Stomach (tissue), 8 donors: ENCODE measurements at regions not wholly inside any gene's neighbourhood (a gene's known extent, or its start where the extent isn't known, plus 50 kb on each side); places are given as distances from the start of the nearest gene placed in this dataset.

Experiments
- DNase-seq, 2 donors: peaks; one replicate each; pipeline versions ENCODE4 v3.0.0 to v3.0.0-alpha.2; 2013 to 2019
- H3K27ac ChIP-seq, 5 donors: fragments of 200-600 bp in 4 of 5; sonication (generic) in 4 of 5; one replicate each; pipeline ENCODE4 v1.5.1; 2013 to 2019; ENCODE audit warnings: mild to moderate bottlenecking in 1 of 5, moderate library complexity in 1 of 5
- H3K27me3 ChIP-seq, 3 donors: fragments of 200-600 bp; sonication (generic); one replicate each; pipeline ENCODE4 v1.5.1; 2017 to 2019; ENCODE audit warnings: mixed run types in 1 of 3
- H3K36me3 ChIP-seq, 4 donors: fragments of 200-600 bp; sonication (generic); 1 replicate in 3 of 4; 2 replicates in 1 of 4; pipeline ENCODE4 v1.5.1; 2016 to 2019
- H3K4me1 ChIP-seq, 4 donors: fragments of 200-600 bp; sonication (generic); one replicate each; pipeline ENCODE4 v1.5.1; 2016 to 2019
- H3K4me3 ChIP-seq, 4 donors: fragments of 200-600 bp; sonication (generic) in 3 of 4; one replicate each; pipeline ENCODE4 v1.5.1; 2016 to 2019; ENCODE audit warnings: mild to moderate bottlenecking in 1 of 4
- H3K9me3 ChIP-seq, 4 donors: fragments of 200-600 bp; sonication (generic); one replicate each; pipeline ENCODE4 v1.5.1; 2016 to 2019
- CTCF ChIP-seq, 7 experiments: fragments of 450-650 bp in 4 of 7; fragments of 200-600 bp in 3 of 7; sonication (generic) in 3 of 7; IDR thresholded peaks; one replicate each; pipeline ENCODE4 v1.5.1; 2016 to 2019; ENCODE audit warnings: antibody characterized with exemption in 7 of 7, control low read depth in 2 of 7, mild to moderate bottlenecking in 1 of 7
- EP300 ChIP-seq: sonication (generic); formaldehyde crosslinking; IDR thresholded peaks from one replicate; pipeline ENCODE4 v1.6.1; 2017; ENCODE audit warnings: antibody characterized with exemption
- POLR2A ChIP-seq, 4 donors: fragments of 450-650 bp; IDR thresholded peaks; one replicate each; pipeline ENCODE4 v1.6.1; 2016; ENCODE audit warnings: antibody characterized with exemption in 4 of 4, control low read depth in 2 of 4, mild to moderate bottlenecking in 1 of 4, moderate library complexity in 1 of 4
- POLR2AphosphoS5 ChIP-seq, 3 donors: sonication (generic); formaldehyde crosslinking; IDR thresholded peaks; one replicate each; pipeline ENCODE4 v1.6.1; 2016; ENCODE audit warnings: antibody characterized with exemption in 3 of 3
- WGBS, 5 donors: extraction: QIAGEN DNeasy Blood & Tissue Kit in 3 of 5; methylation state at CpG; one replicate each; pipeline versions ENCODE4 v1.1.5 to v1.1.7; 2013 to 2018; 5-methylcytosine and 5-hydroxymethylcytosine counted together
- intact Hi-C: fragments of 100-400 bp; cut with DNase I; formaldehyde crosslinking; loops from one replicate; pipeline ENCODE4 v1.15.1; 2023; ENCODE audit warnings: low total_unique reads
- donor health status: healthy with polysubstance abuse.
- donor health status: Bipolar disorder and iron deficiency.
- donor health status: healthy.

GRCh38 chr2:122539920-122540319 lies 784.5 kb downstream of the TSN start:
- H3K4me1 ChIP-seq = no peaks in the 10 kb centered on the region
- WGBS, 5 donors = 68 to 84% (median 81%) methylated on average over 3 of the region's 3 CpGs
- DNase-seq = no peak
- no peak overlapping the region for H3K4me3 ChIP-seq
- no peaks in the 10 kb centered on the region for H3K36me3 ChIP-seq
- no peak for TF ChIP-seq POLR2AphosphoS5 (IDR thresholded peaks at IDR 0.05)
- TF ChIP-seq EP300 = no peak
- TF ChIP-seq CTCF (IDR thresholded peaks at IDR 0.05) = no peak
- no peak for TF ChIP-seq POLR2A (IDR thresholded peaks at IDR 0.05)
- no peak overlapping the region for H3K27ac ChIP-seq
- H3K9me3 ChIP-seq = no peaks in the 10 kb centered on the region
- intact Hi-C loops = no loop called here
- H3K27me3 ChIP-seq = no peaks in the 10 kb centered on the region

- Histone ChIP-seq H3K4me3 (no peak overlapping the region), H3K27me3 (no peaks in the 10 kb centered on the region), H3K36me3 (no peaks in the 10 kb centered on the region), H3K27ac (no peak overlapping the region), H3K4me1 (no peaks in the 10 kb centered on the region), H3K9me3 (no peaks in the 10 kb centered on the region)
- no peak for DNase-seq
- 74 to 79% (median 76%) methylated on average over 6 of the region's 6 CpGs for WGBS, 5 donors
- intact Hi-C loops = no loop called here
- TF ChIP-seq POLR2AphosphoS5 (IDR thresholded peaks at IDR 0.05) (no peak), EP300 (no peak), CTCF (IDR thresholded peaks at IDR 0.05) (no peak), POLR2A (IDR thresholded peaks at IDR 0.05) (no peak)
Measured at GRCh38 chr2:122542236-122542635, 786.8 kb downstream of the TSN start.

- Histone ChIP-seq H3K27me3 (no peaks in the 10 kb centered on the region), H3K4me3 (no peak overlapping the region), H3K27ac (no peak overlapping the region), H3K9me3 (no peaks in the 10 kb centered on the region), H3K4me1 (no peaks in the 10 kb centered on the region), H3K36me3 (no peaks in the 10 kb centered on the region)
- intact Hi-C loops = no loop called here
- TF ChIP-seq POLR2A (IDR thresholded peaks at IDR 0.05) (no peak), EP300 (no peak), POLR2AphosphoS5 (IDR thresholded peaks at IDR 0.05) (no peak), CTCF (IDR thresholded peaks at IDR 0.05) (no peak)
- no peak for DNase-seq
- 39 to 60% (median 48%) methylated on average over 2 of the region's 2 CpGs for WGBS, 5 donors
Measured at GRCh38 chr2:122542646-122543045, 787.2 kb downstream of the TSN start.

GRCh38 chr2:122543815-122544214 lies 788.4 kb downstream of the TSN start:
- intact Hi-C loops = no loop called here
- no peak for DNase-seq
- Histone ChIP-seq H3K27ac (no peak overlapping the region), H3K4me3 (no peak overlapping the region), H3K9me3 (no peaks in the 10 kb centered on the region), H3K27me3 (no peaks in the 10 kb centered on the region), H3K36me3 (no peaks in the 10 kb centered on the region), H3K4me1 (no peaks in the 10 kb centered on the region)
- TF ChIP-seq POLR2AphosphoS5 (IDR thresholded peaks at IDR 0.05) (no peak), CTCF (IDR thresholded peaks at IDR 0.05) (no peak), POLR2A (IDR thresholded peaks at IDR 0.05) (no peak), EP300 (no peak)
- WGBS, 5 donors = 76 to 90% (median 85%) methylated on average over 2 of the region's 2 CpGs
